ENCODE measurements at regions not wholly inside any gene's neighbourhood (a gene's known extent, or its start where the extent isn't known, plus 50 kb on each side); places are given as distances from the start of the nearest gene placed in this dataset.

DNA sequence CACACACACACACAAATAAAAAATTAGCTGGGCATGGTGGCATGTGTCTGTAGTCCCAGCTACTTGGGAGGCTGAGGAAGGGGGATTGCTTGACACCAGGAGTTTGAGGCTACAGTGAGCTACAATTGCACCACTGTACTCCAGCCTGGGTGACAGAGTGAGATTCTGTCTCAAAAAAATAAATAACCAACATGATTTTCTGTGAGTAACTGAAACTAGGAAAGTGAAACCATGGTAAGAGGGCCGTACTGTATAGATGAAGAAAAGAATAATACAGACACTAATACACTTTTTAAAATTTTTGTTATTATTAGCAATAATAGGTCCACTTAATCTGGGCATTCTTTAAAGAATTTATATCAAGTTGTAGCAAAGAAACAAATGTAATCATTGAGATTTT, 170.9 kb downstream of the HGF start (continued):
- TF ChIP-seq HDAC2 (IDR thresholded peaks at IDR 0.05; ENCODE audit: borderline replicate concordance in 1 of 2, low read depth in 2 of 2, low read length in 2 of 2) = no peak
- TF ChIP-seq KDM5A (IDR thresholded peaks at IDR 0.05; ENCODE audit: low read length) = no peak
- TF ChIP-seq CHD1 (IDR thresholded peaks at IDR 0.05; ENCODE audit: low read depth, low read length) = no peak
- TF ChIP-seq TCF12 (IDR thresholded peaks at IDR 0.05; ENCODE audit: low read depth, low read length) = no peak
